Caco-2 (cell line): ENCODE measurements at regions not wholly inside any gene's neighbourhood (a gene's known extent, or its start where the extent isn't known, plus 50 kb on each side); places are given as distances from the start of the nearest gene placed in this dataset.

Experiments used
- BruUV-seq: library from RNA; stranded (reverse); fragments of 400-500 nt; replicated peaks from 2 replicates; lab custom pipeline; 2021; lab: Mats Ljungman, UMichigan
- CTCF ChIA-PET: fragments of 300-600 bp; sonication (Branson Sonifier 250); formaldehyde crosslinking; loops from one replicate; lab custom pipeline; 2022; ENCODE audit warnings: antibody characterized with exemption; lab: Charles Lee
- POLR2A ChIA-PET: fragments of 300-600 bp; sonication (Branson Sonifier 250); formaldehyde crosslinking; loops from one replicate; lab custom pipeline; 2022; ENCODE audit warnings: antibody characterized with exemption; lab: Charles Lee
- DNase-seq, 2 experiments: peaks; one replicate each; pipeline versions ENCODE4 v3.0.0 to v3.0.0-alpha.2; 2020 to 2022
- H3K27me3 ChIP-seq: replicated peaks from 2 replicates; pipeline ENCODE4 v1.6.0; 2011; ENCODE audit warnings: low read length; ENCODE audit not compliant: control insufficient read depth, insufficient read depth
- H3K36me3 ChIP-seq: 2 replicates; pipeline ENCODE4 v1.5.1; 2011; ENCODE audit warnings: low read length; ENCODE audit not compliant: control insufficient read depth, insufficient read depth
- H3K4me1 ChIP-seq: fragments of 250-450 bp; sonication (Bioruptor Pico); 2 replicates; pipeline ENCODE4 v1.5.1; 2020; ENCODE audit warnings: mild to moderate bottlenecking
- H3K4me3 ChIP-seq: 2 replicates; pipeline ENCODE4 v1.5.1; 2011; ENCODE audit warnings: low read depth, mild to moderate bottlenecking, control low read depth, low read length
- H3K9me3 ChIP-seq: fragments of 250-450 bp; sonication (Bioruptor Pico); 2 replicates; pipeline ENCODE4 v1.5.1; 2020; ENCODE audit warnings: mild to moderate bottlenecking, moderate library complexity
- H3K27ac Mint-ChIP-seq: one replicate; pipeline ENCODE4 v1.8.0; 2022; ENCODE audit warnings: mixed read lengths; ENCODE audit not compliant: unreplicated experiment
- H3K27me3 Mint-ChIP-seq: one replicate; pipeline ENCODE4 v1.8.0; 2022; ENCODE audit warnings: mixed read lengths; ENCODE audit not compliant: insufficient read depth, unreplicated experiment
- H3K36me3 Mint-ChIP-seq: one replicate; pipeline ENCODE4 v1.8.0; 2022; ENCODE audit warnings: mild to moderate bottlenecking, mixed read lengths; ENCODE audit not compliant: insufficient read depth, unreplicated experiment
- H3K4me1 Mint-ChIP-seq: one replicate; pipeline ENCODE4 v1.8.0; 2022; ENCODE audit warnings: low read depth, mixed read lengths; ENCODE audit not compliant: unreplicated experiment
- H3K4me3 Mint-ChIP-seq: one replicate; pipeline ENCODE4 v1.8.0; 2022; ENCODE audit warnings: mild to moderate bottlenecking, moderate library complexity, mixed read lengths; ENCODE audit not compliant: unreplicated experiment
- H3K9me3 Mint-ChIP-seq: one replicate; pipeline ENCODE4 v1.8.0; 2022; ENCODE audit warnings: mixed read lengths; ENCODE audit not compliant: unreplicated experiment
- CTCF ChIP-seq, 2 experiments: fragments of 200-600 bp in 1 of 2; IDR thresholded peaks; 1 replicate in 1 of 2; 2 replicates in 1 of 2; pipeline versions ENCODE4 v1.5.1 to v1.8.0; 2011 to 2022; ENCODE audit warnings: antibody characterized with exemption in 1 of 2, control low read depth in 1 of 2, inconsistent platforms in 1 of 2, low read depth in 1 of 2, low read length in 1 of 2, mild to moderate bottlenecking in 1 of 2, moderate library complexity in 1 of 2; ENCODE audit not compliant: insufficient read depth in 1 of 2, severe bottlenecking in 1 of 2, unreplicated experiment in 1 of 2
- intact Hi-C: fragments of 100-400 bp; cut with micrococcal nuclease; formaldehyde crosslinking; loops from one replicate; pipeline ENCODE4 v1.10.0; 2022; ENCODE audit not compliant: unreplicated experiment

DNA sequence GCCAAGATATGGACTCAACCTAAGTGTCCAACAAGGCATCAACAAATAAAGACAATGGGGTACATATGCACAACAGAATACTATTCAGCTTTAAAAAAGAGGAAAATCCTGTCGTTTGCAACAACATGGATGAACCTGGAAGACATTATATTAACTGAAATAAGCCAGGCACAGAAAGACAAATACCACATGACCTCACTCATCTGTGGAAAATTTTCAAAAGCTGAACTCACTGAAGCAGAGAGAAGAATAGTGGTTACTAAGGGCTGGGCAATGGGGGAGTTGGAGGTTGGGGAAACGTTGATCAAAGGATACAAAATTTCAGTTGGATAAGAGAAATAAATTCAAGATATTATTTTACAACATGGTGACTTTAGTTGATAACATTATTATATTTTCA, 221.4 kb upstream of the PITRM1 start:
- TF ChIP-seq CTCF (IDR thresholded peaks at IDR 0.05; ENCODE audit: insufficient read depth in 1 of 2, low read depth in 1 of 2, low read length in 1 of 2, severe bottlenecking in 1 of 2, unreplicated experiment in 1 of 2): no peak
- no peak overlapping the region for H3K27ac Mint-ChIP-seq
- no peaks in the 10 kb centered on the region for H3K9me3 ChIP-seq
- H3K36me3 ChIP-seq: no peaks in the 10 kb centered on the region
- no peaks in the 10 kb centered on the region for H3K9me3 Mint-ChIP-seq
- BruUV-seq: no TSS peak
- ChIA-PET CTCF (no interaction called here), POLR2A (no interaction called here)
- no peaks in the 10 kb centered on the region for H3K4me1 ChIP-seq
- H3K36me3 Mint-ChIP-seq: no peaks in the 10 kb centered on the region
- intact Hi-C loops: no loop called here
- no peaks in the 10 kb centered on the region for H3K27me3 ChIP-seq
- H3K4me3 ChIP-seq: no peak overlapping the region
- DNase-seq: no peak
- no peaks in the 10 kb centered on the region for H3K4me1 Mint-ChIP-seq
- H3K4me3 Mint-ChIP-seq: no peak overlapping the region
- H3K27me3 Mint-ChIP-seq: no peaks in the 10 kb centered on the region

DNA sequence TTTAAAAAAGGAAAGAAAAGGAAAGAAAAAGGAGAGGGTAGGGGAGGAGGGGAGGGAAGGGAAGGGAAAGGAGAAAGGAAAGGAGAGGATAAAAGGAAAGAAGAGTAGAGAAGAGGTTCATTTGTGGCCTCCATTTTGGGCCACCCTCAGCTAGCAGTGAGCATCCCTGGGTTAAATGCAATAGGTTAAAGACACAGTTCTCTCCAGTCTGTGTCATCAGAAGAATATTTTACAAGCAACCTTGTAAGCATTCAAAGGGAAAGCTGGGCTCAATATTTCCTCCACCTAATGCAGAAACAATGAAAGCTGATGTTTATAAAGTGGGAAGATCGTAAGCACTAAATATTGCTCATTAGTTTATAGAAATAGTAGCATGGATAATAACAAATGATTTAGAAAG, 219.1 kb upstream of the PITRM1 start:
- no peak overlapping the region for H3K27ac Mint-ChIP-seq
- no peak for DNase-seq
- H3K4me3 Mint-ChIP-seq: no peak overlapping the region
- TF ChIP-seq CTCF (IDR thresholded peaks at IDR 0.05; ENCODE audit: insufficient read depth in 1 of 2, low read depth in 1 of 2, low read length in 1 of 2, severe bottlenecking in 1 of 2, unreplicated experiment in 1 of 2): no peak
- H3K27me3 ChIP-seq: no peaks in the 10 kb centered on the region
- no peaks in the 10 kb centered on the region for H3K9me3 Mint-ChIP-seq
- no peaks in the 10 kb centered on the region for H3K4me1 Mint-ChIP-seq
- H3K4me1 ChIP-seq: no peaks in the 10 kb centered on the region
- no peak overlapping the region for H3K4me3 ChIP-seq
- ChIA-PET POLR2A (no interaction called here), CTCF (no interaction called here)
- no peaks in the 10 kb centered on the region for H3K36me3 ChIP-seq
- no TSS peak for BruUV-seq
- H3K9me3 ChIP-seq: no peaks in the 10 kb centered on the region
- no peaks in the 10 kb centered on the region for H3K27me3 Mint-ChIP-seq
- intact Hi-C loops: no loop called here
- H3K36me3 Mint-ChIP-seq: no peaks in the 10 kb centered on the region

GRCh38 chr10:3389130-3389529, 216.5 kb upstream of the PITRM1 start:
- Histone ChIP-seq H3K27me3 (no peaks in the 10 kb centered on the region), H3K9me3 (no peaks in the 10 kb centered on the region), H3K4me3 (no peak overlapping the region), H3K36me3 (no peaks in the 10 kb centered on the region), H3K4me1 (no peaks in the 10 kb centered on the region)
- Mint-ChIP-seq H3K27ac (no peak overlapping the region), H3K4me1 (no peaks in the 10 kb centered on the region), H3K27me3 (no peaks in the 10 kb centered on the region), H3K9me3 (no peaks in the 10 kb centered on the region), H3K4me3 (no peak overlapping the region), H3K36me3 (no peaks in the 10 kb centered on the region)
- no peak for TF ChIP-seq CTCF (IDR thresholded peaks at IDR 0.05; ENCODE audit: insufficient read depth in 1 of 2, low read depth in 1 of 2, low read length in 1 of 2, severe bottlenecking in 1 of 2, unreplicated experiment in 1 of 2)
- intact Hi-C loops: no loop called here
- DNase-seq: no peak
- CTCF ChIA-PET: no interaction called here
- BruUV-seq: no TSS peak
- POLR2A ChIA-PET: no interaction called here
